T-helper 2 cell treated with Interferon-gamma antibody and Interleukin-4, amounts not matched to agents 5 μg/mL and 100 μg/mL, for 36 hours (primary cell): ENCODE measurements at regions not wholly inside any gene's neighbourhood (a gene's known extent, or its start where the extent isn't known, plus 50 kb on each side); places are given as distances from the start of the nearest gene placed in this dataset.

Experiments
- DNase-seq: peaks from one replicate; pipeline ENCODE4 v3.0.0; 2021; ENCODE audit warnings: low spot score
- H3K27ac Mint-ChIP-seq: one replicate; pipeline ENCODE4 v1.8.0; 2021; ENCODE audit warnings: mild to moderate bottlenecking, mixed read lengths
- H3K27me3 Mint-ChIP-seq: one replicate; pipeline ENCODE4 v1.8.0; 2021; ENCODE audit warnings: low read depth, mixed read lengths
- H3K36me3 Mint-ChIP-seq: one replicate; pipeline ENCODE4 v1.8.0; 2021; ENCODE audit warnings: low read depth, mixed read lengths
- H3K4me1 Mint-ChIP-seq: one replicate; pipeline ENCODE4 v1.8.0; 2021; ENCODE audit warnings: low read depth, mixed read lengths
- H3K4me3 Mint-ChIP-seq: one replicate; pipeline ENCODE4 v1.8.0; 2022; ENCODE audit warnings: mild to moderate bottlenecking, moderate library complexity, mixed read lengths
- H3K9me3 Mint-ChIP-seq: one replicate; pipeline ENCODE4 v1.8.0; 2021; ENCODE audit warnings: mixed read lengths

- Mint-ChIP-seq H3K36me3 (no peaks in the 10 kb centered on the region), H3K27ac (no peak overlapping the region), H3K9me3 (no peaks in the 10 kb centered on the region), H3K4me3 (no peak overlapping the region), H3K4me1 (peaks cover 1% of the 10 kb centered on the region), H3K27me3 (peaks cover 9% of the 10 kb centered on the region)
- no peak for DNase-seq
Measured at GRCh38 chr22:27420817-27421361, 380.7 kb downstream of the MN1 start.

GRCh38 chr22:27422442-27422841 lies 379.1 kb downstream of the MN1 start:
- peaks cover 9% of the 10 kb centered on the region for H3K27me3 Mint-ChIP-seq
- no peaks in the 10 kb centered on the region for H3K36me3 Mint-ChIP-seq
- H3K27ac Mint-ChIP-seq: no peak overlapping the region
- no peak for DNase-seq
- H3K9me3 Mint-ChIP-seq: peaks cover under 1% of the 10 kb centered on the region
- no peaks in the 10 kb centered on the region for H3K4me1 Mint-ChIP-seq
- no peak overlapping the region for H3K4me3 Mint-ChIP-seq

- H3K27ac Mint-ChIP-seq: no peak overlapping the region
- H3K4me3 Mint-ChIP-seq: no peak overlapping the region
- no peaks in the 10 kb centered on the region for H3K36me3 Mint-ChIP-seq
- H3K4me1 Mint-ChIP-seq: no peaks in the 10 kb centered on the region
- no peak for DNase-seq
- peaks cover 8% of the 10 kb centered on the region for H3K27me3 Mint-ChIP-seq
- H3K9me3 Mint-ChIP-seq: peaks cover 10% of the 10 kb centered on the region
Measured at GRCh38 chr22:27424319-27424718, 377.2 kb downstream of the MN1 start.

- no peak overlapping the region for H3K27ac Mint-ChIP-seq
- no peak for DNase-seq
- H3K36me3 Mint-ChIP-seq: no peaks in the 10 kb centered on the region
- peaks cover 16% of the 10 kb centered on the region for H3K9me3 Mint-ChIP-seq
- no peaks in the 10 kb centered on the region for H3K27me3 Mint-ChIP-seq
- no peaks in the 10 kb centered on the region for H3K4me1 Mint-ChIP-seq
- no peak overlapping the region for H3K4me3 Mint-ChIP-seq
Measured at GRCh38 chr22:27429476-27429875, 372.1 kb downstream of the MN1 start.

GRCh38 chr22:27431081-27431480 lies 370.5 kb downstream of the MN1 start:
- Mint-ChIP-seq H3K4me3 (no peak overlapping the region), H3K27ac (no peak overlapping the region)

GRCh38 chr22:27431896-27432295 lies 369.7 kb downstream of the MN1 start:
- peaks cover 16% of the 10 kb centered on the region for H3K9me3 Mint-ChIP-seq
- H3K27ac Mint-ChIP-seq: no peak overlapping the region
- H3K36me3 Mint-ChIP-seq: no peaks in the 10 kb centered on the region
- no peaks in the 10 kb centered on the region for H3K27me3 Mint-ChIP-seq
- DNase-seq: no peak
- no peaks in the 10 kb centered on the region for H3K4me1 Mint-ChIP-seq
- H3K4me3 Mint-ChIP-seq: no peak overlapping the region

More at GRCh38 chr22:27431081-27431480, 370.5 kb downstream of the MN1 start:
- no peaks in the 10 kb centered on the region for H3K27me3 Mint-ChIP-seq
- H3K4me1 Mint-ChIP-seq: no peaks in the 10 kb centered on the region
- DNase-seq: no peak
- H3K36me3 Mint-ChIP-seq: no peaks in the 10 kb centered on the region
- H3K9me3 Mint-ChIP-seq: peaks cover 16% of the 10 kb centered on the region

- H3K4me3 Mint-ChIP-seq: no peak overlapping the region
- H3K36me3 Mint-ChIP-seq: no peaks in the 10 kb centered on the region
- H3K27ac Mint-ChIP-seq: no peak overlapping the region
- DNase-seq: no peak
- H3K27me3 Mint-ChIP-seq: no peaks in the 10 kb centered on the region
- peaks cover 9% of the 10 kb centered on the region for H3K9me3 Mint-ChIP-seq
- no peaks in the 10 kb centered on the region for H3K4me1 Mint-ChIP-seq
Measured at GRCh38 chr22:27433099-27433498, 368.5 kb downstream of the MN1 start.

GRCh38 chr22:27433585-27434190 lies 367.9 kb downstream of the MN1 start:
- no peaks in the 10 kb centered on the region for H3K36me3 Mint-ChIP-seq
- no peak overlapping the region for H3K4me3 Mint-ChIP-seq
- H3K27ac Mint-ChIP-seq: no peak overlapping the region
- no peak for DNase-seq
- H3K4me1 Mint-ChIP-seq: no peaks in the 10 kb centered on the region
- H3K27me3 Mint-ChIP-seq: no peaks in the 10 kb centered on the region
- peaks cover 6% of the 10 kb centered on the region for H3K9me3 Mint-ChIP-seq

GRCh38 chr22:27434898-27435297 lies 366.7 kb downstream of the MN1 start:
- no peaks in the 10 kb centered on the region for H3K27me3 Mint-ChIP-seq
- no peak for DNase-seq
- no peak overlapping the region for H3K4me3 Mint-ChIP-seq
- H3K9me3 Mint-ChIP-seq: peaks cover 6% of the 10 kb centered on the region
- no peak overlapping the region for H3K27ac Mint-ChIP-seq
- H3K4me1 Mint-ChIP-seq: no peaks in the 10 kb centered on the region
- no peaks in the 10 kb centered on the region for H3K36me3 Mint-ChIP-seq

- DNase-seq: no peak
- no peaks in the 10 kb centered on the region for H3K9me3 Mint-ChIP-seq
- H3K4me1 Mint-ChIP-seq: no peaks in the 10 kb centered on the region
- no peaks in the 10 kb centered on the region for H3K27me3 Mint-ChIP-seq
- no peak overlapping the region for H3K4me3 Mint-ChIP-seq
- H3K27ac Mint-ChIP-seq: no peak overlapping the region
- no peaks in the 10 kb centered on the region for H3K36me3 Mint-ChIP-seq
Measured at GRCh38 chr22:27435844-27436576, 365.5 kb downstream of the MN1 start.

- Mint-ChIP-seq H3K27ac (no peak overlapping the region), H3K4me1 (no peaks in the 10 kb centered on the region), H3K4me3 (no peak overlapping the region), H3K27me3 (no peaks in the 10 kb centered on the region), H3K9me3 (no peaks in the 10 kb centered on the region), H3K36me3 (no peaks in the 10 kb centered on the region)
- DNase-seq: no peak
Measured at GRCh38 chr22:27436591-27436990, 365.0 kb downstream of the MN1 start.

- DNase-seq: no peak
- Mint-ChIP-seq H3K4me1 (no peaks in the 10 kb centered on the region), H3K4me3 (no peak overlapping the region), H3K27me3 (no peaks in the 10 kb centered on the region), H3K36me3 (no peaks in the 10 kb centered on the region), H3K27ac (no peak overlapping the region), H3K9me3 (no peaks in the 10 kb centered on the region)
Measured at GRCh38 chr22:27437570-27437969, 364.0 kb downstream of the MN1 start.

GRCh38 chr22:27438271-27438980 lies 363.1 kb downstream of the MN1 start:
- Mint-ChIP-seq H3K27me3 (no peaks in the 10 kb centered on the region), H3K9me3 (no peaks in the 10 kb centered on the region), H3K4me1 (no peaks in the 10 kb centered on the region), H3K27ac (no peak overlapping the region), H3K4me3 (no peak overlapping the region), H3K36me3 (no peaks in the 10 kb centered on the region)
- no peak for DNase-seq

- H3K4me1 Mint-ChIP-seq: no peaks in the 10 kb centered on the region
- H3K27ac Mint-ChIP-seq: no peak overlapping the region
- H3K27me3 Mint-ChIP-seq: no peaks in the 10 kb centered on the region
- H3K36me3 Mint-ChIP-seq: no peaks in the 10 kb centered on the region
- H3K4me3 Mint-ChIP-seq: no peak overlapping the region
- H3K9me3 Mint-ChIP-seq: no peaks in the 10 kb centered on the region
- DNase-seq: no peak
Measured at GRCh38 chr22:27439131-27439530, 362.4 kb downstream of the MN1 start.
